GM23338 (cell line): ENCODE measurements at regions not wholly inside any gene's neighbourhood (a gene's known extent, or its start where the extent isn't known, plus 50 kb on each side); places are given as distances from the start of the nearest gene placed in this dataset.

Experiments
- ATAC-seq: fragments of 200-7000 bp; cut with Tn5 transposase; 3 replicates; pipeline ENCODE4 v1.9.1; 2020
- DNase-seq: peaks from one replicate; pipeline ENCODE4 v3.0.0-alpha.2; 2015; ENCODE audit warnings: low spot score
- H2AFZ ChIP-seq: fragments of 200-600 bp; sonication (generic); 2 replicates; pipeline ENCODE4 v1.8.0; 2016; ENCODE audit warnings: antibody characterized with exemption, mild to moderate bottlenecking, moderate library complexity
- H3F3A ChIP-seq: fragments of 200-600 bp; sonication (generic); replicated peaks from 2 replicates; pipeline ENCODE4 v1.8.0; 2017; ENCODE audit warnings: antibody characterized with exemption, mixed run types, low read depth
- H3K27ac ChIP-seq: fragments of 200-600 bp; sonication (generic); 2 replicates; pipeline ENCODE4 v1.6.1; 2016; ENCODE audit warnings: low read depth
- H3K27me3 ChIP-seq: fragments of 200-600 bp; sonication (generic); 2 replicates; pipeline ENCODE4 v1.8.0; 2016; ENCODE audit warnings: mild to moderate bottlenecking, mixed run types, moderate library complexity; ENCODE audit not compliant: insufficient read depth
- H3K36me3 ChIP-seq: fragments of 200-600 bp; sonication (generic); 2 replicates; pipeline ENCODE4 v1.8.0; 2016; ENCODE audit warnings: mild to moderate bottlenecking; ENCODE audit not compliant: insufficient read depth
- H3K4me1 ChIP-seq: fragments of 200-600 bp; sonication (generic); 2 replicates; pipeline ENCODE4 v1.8.0; 2016; ENCODE audit warnings: mild to moderate bottlenecking, moderate library complexity; ENCODE audit not compliant: insufficient read depth
- H3K4me2 ChIP-seq: fragments of 200-600 bp; sonication (generic); 2 replicates; pipeline ENCODE4 v1.7.1; 2017; ENCODE audit warnings: mixed run types
- H3K4me3 ChIP-seq: fragments of 200-600 bp; sonication (generic); 2 replicates; pipeline ENCODE4 v1.6.1; 2016; ENCODE audit warnings: mixed run types
- H3K79me2 ChIP-seq: fragments of 200-600 bp; sonication (generic); replicated peaks from 2 replicates; pipeline ENCODE4 v1.8.0; 2017; ENCODE audit warnings: mild to moderate bottlenecking; ENCODE audit not compliant: insufficient read depth
- H3K9me2 ChIP-seq: fragments of 200-600 bp; sonication (generic); 2 replicates; pipeline ENCODE4 v1.8.0; 2017; ENCODE audit not compliant: insufficient read depth
- H4K20me1 ChIP-seq: fragments of 200-600 bp; sonication (generic); replicated peaks from 2 replicates; pipeline ENCODE4 v1.8.0; 2017; ENCODE audit warnings: mild to moderate bottlenecking; ENCODE audit not compliant: insufficient read depth
- H3K27ac Mint-ChIP-seq: 2 replicates; pipeline ENCODE4 v1.8.0; 2020; ENCODE audit warnings: inconsistent platforms, mild to moderate bottlenecking, moderate library complexity, mixed read lengths
- H3K27me3 Mint-ChIP-seq: 3 replicates; pipeline ENCODE4 v1.8.0; 2022; ENCODE audit warnings: low read depth, mild to moderate bottlenecking, moderate library complexity, mixed read lengths, inconsistent platforms; ENCODE audit not compliant: insufficient read depth, poor library complexity
- H3K36me3 Mint-ChIP-seq: 3 replicates; pipeline ENCODE4 v1.8.0; 2021; ENCODE audit warnings: low read depth, mild to moderate bottlenecking, inconsistent platforms, moderate library complexity, mixed read lengths
- H3K4me1 Mint-ChIP-seq: 3 replicates; pipeline ENCODE4 v1.8.0; 2020; ENCODE audit warnings: mild to moderate bottlenecking, inconsistent platforms, mixed read lengths
- H3K4me3 Mint-ChIP-seq: 3 replicates; pipeline ENCODE4 v1.8.0; 2021; ENCODE audit warnings: moderate library complexity, mild to moderate bottlenecking, inconsistent platforms, mixed read lengths
- H3K9me3 Mint-ChIP-seq: 3 replicates; pipeline ENCODE4 v1.8.0; 2020; ENCODE audit warnings: moderate library complexity, mild to moderate bottlenecking, inconsistent platforms, mixed read lengths
- CREB1 ChIP-seq: fragments of 250-450 bp; sonication (Bioruptor Pico); IDR thresholded peaks from 2 replicates; pipeline ENCODE4 v1.5.0; 2020; ENCODE audit warnings: low read depth, mild to moderate bottlenecking, moderate library complexity
- EZH2 ChIP-seq: fragments of 200-600 bp; sonication (generic); IDR thresholded peaks from one replicate; pipeline ENCODE4 v1.8.0; 2017; ENCODE audit warnings: antibody characterized with exemption, mild to moderate bottlenecking, low read depth; ENCODE audit not compliant: unreplicated experiment
- EZH2phosphoT487 ChIP-seq: fragments of 200-600 bp; sonication (generic); IDR thresholded peaks from one replicate; pipeline ENCODE4 v1.8.1; 2018; ENCODE audit warnings: antibody characterized with exemption; ENCODE audit not compliant: unreplicated experiment
- JUNB ChIP-seq: IDR thresholded peaks from one replicate; pipeline ENCODE4 v1.6.1; 2016; ENCODE audit warnings: antibody characterized with exemption; ENCODE audit not compliant: unreplicated experiment
- NANOG ChIP-seq: IDR thresholded peaks from 2 replicates; pipeline ENCODE4 v1.6.1; 2016; ENCODE audit warnings: antibody characterized with exemption, borderline replicate concordance
- POLR2AphosphoS5 ChIP-seq: IDR thresholded peaks from 2 replicates; pipeline ENCODE4 v1.6.1; 2016; ENCODE audit warnings: antibody characterized with exemption, low read depth
- STAT1 ChIP-seq: IDR thresholded peaks from one replicate; pipeline ENCODE4 v1.6.1; 2016; ENCODE audit warnings: antibody characterized with exemption; ENCODE audit not compliant: unreplicated experiment
- ZNF114 ChIP-seq: fragments of 250-450 bp; sonication (Bioruptor Pico); IDR thresholded peaks from 2 replicates; pipeline ENCODE4 v1.5.0; 2020; ENCODE audit warnings: mild to moderate bottlenecking, moderate library complexity
- ZNF331 ChIP-seq: fragments of 250-450 bp; sonication (Bioruptor Pico); IDR thresholded peaks from 2 replicates; pipeline ENCODE4 v1.5.0; 2020; ENCODE audit warnings: low read depth, mild to moderate bottlenecking, moderate library complexity
- ZNF462 ChIP-seq: fragments of 250-450 bp; sonication (Bioruptor Pico); IDR thresholded peaks from 2 replicates; pipeline ENCODE4 v1.5.0; 2020; ENCODE audit warnings: mild to moderate bottlenecking, moderate library complexity
- TF ChIP-seq, protein P1 (sequence below), 2 experiments: fragments of 200-600 bp in 1 of 2; sonication (generic) in 1 of 2; conservative IDR thresholded peaks; 2 replicates each; pipeline versions ENCODE4 v1.5.1 to v1.6.1; 2016 to 2017; ENCODE audit warnings: antibody characterized with exemption in 2 of 2, low read depth in 2 of 2, mild to moderate bottlenecking in 2 of 2, moderate library complexity in 1 of 2
- TF ChIP-seq, protein P2 (sequence below): IDR thresholded peaks from 2 replicates; pipeline ENCODE4 v1.6.1; 2016; ENCODE audit warnings: antibody characterized with exemption
- TF ChIP-seq, protein P3 (sequence below): IDR thresholded peaks from one replicate; pipeline ENCODE4 v1.6.1; 2018; ENCODE audit warnings: antibody characterized with exemption; ENCODE audit not compliant: unreplicated experiment

- Histone ChIP-seq H3K4me1 (no peaks in the 10 kb centered on the region), H3K4me3 (no peak overlapping the region), H2AFZ (no peak overlapping the region), H3K27ac (no peak overlapping the region), H3K36me3 (no peaks in the 10 kb centered on the region), H3K79me2 (no peaks in the 10 kb centered on the region), H3F3A (no peaks in the 10 kb centered on the region), H3K9me2 (no peaks in the 10 kb centered on the region), H4K20me1 (no peaks in the 10 kb centered on the region), H3K27me3 (no peaks in the 10 kb centered on the region), H3K4me2 (no peak overlapping the region)
- Mint-ChIP-seq H3K4me1 (no peaks in the 10 kb centered on the region), H3K27ac (no peak overlapping the region), H3K4me3 (no peak overlapping the region), H3K9me3 (peaks cover 20% of the 10 kb centered on the region), H3K27me3 (peaks cover 6% of the 10 kb centered on the region), H3K36me3 (0 out of 3 replicates have a peak, but pooled peaks cover 3% of the 10 kb centered on the region)
- ATAC-seq: no peak
- TF ChIP-seq, protein P1, sequence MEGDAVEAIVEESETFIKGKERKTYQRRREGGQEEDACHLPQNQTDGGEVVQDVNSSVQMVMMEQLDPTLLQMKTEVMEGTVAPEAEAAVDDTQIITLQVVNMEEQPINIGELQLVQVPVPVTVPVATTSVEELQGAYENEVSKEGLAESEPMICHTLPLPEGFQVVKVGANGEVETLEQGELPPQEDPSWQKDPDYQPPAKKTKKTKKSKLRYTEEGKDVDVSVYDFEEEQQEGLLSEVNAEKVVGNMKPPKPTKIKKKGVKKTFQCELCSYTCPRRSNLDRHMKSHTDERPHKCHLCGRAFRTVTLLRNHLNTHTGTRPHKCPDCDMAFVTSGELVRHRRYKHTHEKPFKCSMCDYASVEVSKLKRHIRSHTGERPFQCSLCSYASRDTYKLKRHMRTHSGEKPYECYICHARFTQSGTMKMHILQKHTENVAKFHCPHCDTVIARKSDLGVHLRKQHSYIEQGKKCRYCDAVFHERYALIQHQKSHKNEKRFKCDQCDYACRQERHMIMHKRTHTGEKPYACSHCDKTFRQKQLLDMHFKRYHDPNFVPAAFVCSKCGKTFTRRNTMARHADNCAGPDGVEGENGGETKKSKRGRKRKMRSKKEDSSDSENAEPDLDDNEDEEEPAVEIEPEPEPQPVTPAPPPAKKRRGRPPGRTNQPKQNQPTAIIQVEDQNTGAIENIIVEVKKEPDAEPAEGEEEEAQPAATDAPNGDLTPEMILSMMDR (conservative IDR thresholded peaks at IDR 0.05; ENCODE audit: low read depth in 2 of 2): no peak
- TF ChIP-seq ZNF331 (CRISPR knock-in tag): no peak
- TF ChIP-seq, protein P2, sequence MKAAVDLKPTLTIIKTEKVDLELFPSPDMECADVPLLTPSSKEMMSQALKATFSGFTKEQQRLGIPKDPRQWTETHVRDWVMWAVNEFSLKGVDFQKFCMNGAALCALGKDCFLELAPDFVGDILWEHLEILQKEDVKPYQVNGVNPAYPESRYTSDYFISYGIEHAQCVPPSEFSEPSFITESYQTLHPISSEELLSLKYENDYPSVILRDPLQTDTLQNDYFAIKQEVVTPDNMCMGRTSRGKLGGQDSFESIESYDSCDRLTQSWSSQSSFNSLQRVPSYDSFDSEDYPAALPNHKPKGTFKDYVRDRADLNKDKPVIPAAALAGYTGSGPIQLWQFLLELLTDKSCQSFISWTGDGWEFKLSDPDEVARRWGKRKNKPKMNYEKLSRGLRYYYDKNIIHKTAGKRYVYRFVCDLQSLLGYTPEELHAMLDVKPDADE: no peak
- TF ChIP-seq EZH2: no peak
- TF ChIP-seq JUNB: no peak
- no peak for TF ChIP-seq ZNF462
- TF ChIP-seq CREB1 (CRISPR knock-in tag): no peak
- TF ChIP-seq, protein P3, sequence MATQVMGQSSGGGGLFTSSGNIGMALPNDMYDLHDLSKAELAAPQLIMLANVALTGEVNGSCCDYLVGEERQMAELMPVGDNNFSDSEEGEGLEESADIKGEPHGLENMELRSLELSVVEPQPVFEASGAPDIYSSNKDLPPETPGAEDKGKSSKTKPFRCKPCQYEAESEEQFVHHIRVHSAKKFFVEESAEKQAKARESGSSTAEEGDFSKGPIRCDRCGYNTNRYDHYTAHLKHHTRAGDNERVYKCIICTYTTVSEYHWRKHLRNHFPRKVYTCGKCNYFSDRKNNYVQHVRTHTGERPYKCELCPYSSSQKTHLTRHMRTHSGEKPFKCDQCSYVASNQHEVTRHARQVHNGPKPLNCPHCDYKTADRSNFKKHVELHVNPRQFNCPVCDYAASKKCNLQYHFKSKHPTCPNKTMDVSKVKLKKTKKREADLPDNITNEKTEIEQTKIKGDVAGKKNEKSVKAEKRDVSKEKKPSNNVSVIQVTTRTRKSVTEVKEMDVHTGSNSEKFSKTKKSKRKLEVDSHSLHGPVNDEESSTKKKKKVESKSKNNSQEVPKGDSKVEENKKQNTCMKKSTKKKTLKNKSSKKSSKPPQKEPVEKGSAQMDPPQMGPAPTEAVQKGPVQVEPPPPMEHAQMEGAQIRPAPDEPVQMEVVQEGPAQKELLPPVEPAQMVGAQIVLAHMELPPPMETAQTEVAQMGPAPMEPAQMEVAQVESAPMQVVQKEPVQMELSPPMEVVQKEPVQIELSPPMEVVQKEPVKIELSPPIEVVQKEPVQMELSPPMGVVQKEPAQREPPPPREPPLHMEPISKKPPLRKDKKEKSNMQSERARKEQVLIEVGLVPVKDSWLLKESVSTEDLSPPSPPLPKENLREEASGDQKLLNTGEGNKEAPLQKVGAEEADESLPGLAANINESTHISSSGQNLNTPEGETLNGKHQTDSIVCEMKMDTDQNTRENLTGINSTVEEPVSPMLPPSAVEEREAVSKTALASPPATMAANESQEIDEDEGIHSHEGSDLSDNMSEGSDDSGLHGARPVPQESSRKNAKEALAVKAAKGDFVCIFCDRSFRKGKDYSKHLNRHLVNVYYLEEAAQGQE: no peak
- TF ChIP-seq ZNF114 (CRISPR knock-in tag): no peak
- no peak for TF ChIP-seq STAT1
- no peak for TF ChIP-seq EZH2phosphoT487
- TF ChIP-seq NANOG: no peak
- no peak for TF ChIP-seq POLR2AphosphoS5
- no peak for DNase-seq
Measured at GRCh38 chr2:241990466-241990865, 120.9 kb downstream of the RTP5 start.
